Activated T-helper 17 cell treated with anti-CD3 and anti-CD28 coated beads, Interleukin-2, amount 50 U/mL, for 72 hours (primary cell): ENCODE measurements at regions not wholly inside any gene's neighbourhood (a gene's known extent, or its start where the extent isn't known, plus 50 kb on each side); places are given as distances from the start of the nearest gene placed in this dataset.
A peak's percentile ranks its signal among the peaks of the same experiment; 100 is the strongest.

Experiments used
- ATAC-seq: fragments of 150-1000 bp; cut with Tn5 transposase; replicated peaks from 2 replicates; pipeline ENCODE4 v1.10.0; 2021; ENCODE audit warnings: mild to moderate bottlenecking, moderate library complexity
- H3K27ac Mint-ChIP-seq: one replicate; pipeline ENCODE4 v1.8.0; 2022; ENCODE audit warnings: mixed read lengths
- H3K27me3 Mint-ChIP-seq: one replicate; pipeline ENCODE4 v1.8.0; 2022; ENCODE audit warnings: mixed read lengths
- H3K36me3 Mint-ChIP-seq: one replicate; pipeline ENCODE4 v1.8.0; 2022; ENCODE audit warnings: low read depth, mild to moderate bottlenecking, mixed read lengths
- H3K4me1 Mint-ChIP-seq: one replicate; pipeline ENCODE4 v1.8.0; 2022; ENCODE audit warnings: mixed read lengths
- H3K4me3 Mint-ChIP-seq: one replicate; pipeline ENCODE4 v1.8.0; 2022; ENCODE audit warnings: mild to moderate bottlenecking, mixed read lengths
- H3K9me3 Mint-ChIP-seq: one replicate; pipeline ENCODE4 v1.8.0; 2022; ENCODE audit warnings: mixed read lengths

DNA sequence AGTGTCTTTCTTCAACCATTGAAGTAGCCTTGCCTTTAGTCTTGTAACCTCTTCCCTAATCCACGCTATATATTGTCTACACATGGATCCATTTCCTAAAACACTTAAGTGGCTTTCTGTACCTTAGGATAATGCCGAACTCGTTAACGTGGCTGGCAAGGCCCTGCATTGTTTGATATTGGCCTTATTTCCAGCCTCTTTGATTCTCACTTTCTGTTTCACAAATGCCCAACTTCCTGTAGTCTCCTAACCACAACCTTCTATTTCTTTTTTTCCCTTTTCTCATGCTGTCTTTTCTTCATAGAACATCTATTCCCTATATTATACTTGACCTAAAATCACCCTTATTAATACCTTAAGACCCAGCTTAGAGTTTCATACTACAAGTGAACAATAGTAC, 536.0 kb downstream of the LMO4 start:
- Mint-ChIP-seq H3K9me3 (peaks cover 9% of the 10 kb centered on the region), H3K27me3 (peaks cover 4% of the 10 kb centered on the region), H3K4me1 (peaks cover 6% of the 10 kb centered on the region), H3K36me3 (no peaks in the 10 kb centered on the region), H3K27ac (peak overlapping the region; percentile 64), H3K4me3 (peak overlapping the region; percentile 33)
- ATAC-seq, result no peak

DNA sequence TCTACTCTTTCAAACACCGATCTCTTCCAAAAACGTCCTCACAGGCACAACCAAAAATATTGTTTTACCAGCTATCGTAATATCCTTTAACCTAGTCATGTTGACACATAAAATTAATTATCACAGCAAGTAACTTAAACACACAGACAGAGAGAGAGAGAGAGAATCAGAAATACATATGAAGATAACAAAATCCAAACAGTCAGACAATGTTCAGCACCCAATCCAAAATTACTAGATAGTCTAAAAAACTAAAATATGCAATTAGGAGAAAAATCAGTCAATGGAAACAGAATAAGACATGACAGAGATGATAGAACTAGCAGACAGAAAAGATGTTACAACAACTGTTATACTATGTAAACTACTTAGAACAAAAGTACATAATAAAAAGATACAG, 537.7 kb downstream of the LMO4 start:
- no peaks in the 10 kb centered on the region for H3K36me3 Mint-ChIP-seq
- no peak overlapping the region for H3K4me3 Mint-ChIP-seq
- ATAC-seq, result no peak
- peaks cover 9% of the 10 kb centered on the region for H3K9me3 Mint-ChIP-seq
- H3K27me3 Mint-ChIP-seq, result peaks cover 4% of the 10 kb centered on the region
- no peak overlapping the region for H3K27ac Mint-ChIP-seq
- H3K4me1 Mint-ChIP-seq, result peaks cover 6% of the 10 kb centered on the region

DNA sequence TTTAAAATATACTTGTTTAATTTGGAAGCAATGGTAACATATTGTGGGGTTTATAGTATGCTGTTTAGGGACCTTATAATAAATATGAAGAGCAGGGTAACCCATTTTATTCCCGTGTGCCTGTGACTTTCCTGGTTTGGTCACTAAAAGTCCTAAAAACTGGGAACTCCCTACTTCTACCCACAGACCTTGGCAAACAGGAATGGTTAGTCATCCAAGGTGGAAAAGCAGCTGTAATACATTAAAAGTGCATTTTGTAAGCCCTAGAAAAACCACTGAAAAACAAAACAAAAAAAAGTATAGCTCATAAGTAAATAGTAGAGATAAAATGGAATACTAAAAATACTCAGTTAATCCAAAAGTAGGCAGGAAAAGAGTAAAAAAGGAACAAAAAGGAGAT, 538.9 kb downstream of the LMO4 start:
- no peak for ATAC-seq
- Mint-ChIP-seq H3K4me1 (peaks cover 6% of the 10 kb centered on the region), H3K4me3 (no peak overlapping the region), H3K9me3 (peaks cover 9% of the 10 kb centered on the region), H3K27ac (no peak overlapping the region), H3K27me3 (peaks cover 4% of the 10 kb centered on the region), H3K36me3 (no peaks in the 10 kb centered on the region)

DNA sequence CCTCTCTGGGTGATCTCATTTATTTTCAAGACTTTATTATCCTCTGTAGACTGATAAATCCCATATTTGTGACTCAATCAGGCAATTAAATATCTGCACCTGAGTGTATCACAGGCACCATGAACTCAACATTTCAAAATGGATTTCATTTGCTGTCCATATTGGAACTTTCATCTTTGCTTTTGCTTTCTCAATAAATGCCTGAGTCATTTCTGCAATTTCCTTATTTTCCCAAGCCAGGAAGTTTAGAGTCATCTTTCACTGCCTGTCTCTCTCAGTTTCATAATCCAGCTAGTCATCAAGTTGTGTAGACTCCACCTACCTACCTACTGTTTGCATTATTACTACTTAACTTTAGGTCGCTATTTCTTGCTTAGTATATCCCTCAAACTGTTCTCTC, 540.9 kb downstream of the LMO4 start:
- Mint-ChIP-seq H3K27me3 (peaks cover 4% of the 10 kb centered on the region), H3K36me3 (no peaks in the 10 kb centered on the region), H3K27ac (no peak overlapping the region), H3K4me1 (peaks cover 5% of the 10 kb centered on the region), H3K4me3 (no peak overlapping the region), H3K9me3 (peaks cover 9% of the 10 kb centered on the region)
- ATAC-seq, result no peak

DNA sequence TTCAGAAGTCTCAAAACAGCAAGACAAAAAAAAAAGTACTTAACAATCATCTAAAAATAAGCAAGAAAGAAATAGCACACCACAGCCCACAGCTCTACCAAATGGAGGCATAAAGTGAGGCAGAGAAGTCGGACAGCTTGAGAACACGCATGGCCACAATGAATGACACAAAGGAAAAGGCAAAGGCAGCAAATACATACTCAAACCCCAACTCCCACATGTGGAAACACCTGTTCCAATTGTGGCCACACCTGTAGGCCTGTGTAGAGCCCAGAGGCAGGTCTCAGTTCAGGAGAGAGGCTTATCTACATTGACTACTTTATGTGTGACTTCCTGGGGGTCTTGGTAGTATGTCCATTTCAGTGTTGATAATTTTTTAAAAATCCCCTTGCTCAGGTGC, 543.5 kb downstream of the LMO4 start:
- no peak for ATAC-seq
- H3K9me3 Mint-ChIP-seq, result no peaks in the 10 kb centered on the region
- no peak overlapping the region for H3K27ac Mint-ChIP-seq
- no peaks in the 10 kb centered on the region for H3K27me3 Mint-ChIP-seq
- H3K36me3 Mint-ChIP-seq, result no peaks in the 10 kb centered on the region
- H3K4me3 Mint-ChIP-seq, result no peak overlapping the region
- H3K4me1 Mint-ChIP-seq, result no peaks in the 10 kb centered on the region

DNA sequence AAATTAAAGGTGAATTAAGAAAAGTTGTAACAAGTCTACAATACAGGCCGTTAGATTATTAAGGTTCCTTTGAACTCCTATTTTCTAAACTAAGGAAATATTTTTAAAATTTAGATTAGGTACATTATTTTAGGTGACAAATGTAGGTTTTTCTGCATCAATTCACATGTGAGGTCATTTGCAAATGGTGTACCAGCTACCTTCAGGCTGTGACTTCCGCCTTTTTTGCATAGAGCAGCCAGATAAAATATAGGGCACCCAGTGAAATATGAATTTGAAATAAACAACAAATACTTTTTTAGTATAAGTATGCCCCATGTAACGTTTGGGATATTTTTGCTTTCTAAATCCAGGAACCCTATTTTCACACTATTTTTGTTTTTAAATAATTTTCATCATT, 544.0 kb downstream of the LMO4 start:
- no peak overlapping the region for H3K27ac Mint-ChIP-seq
- ATAC-seq, result no peak
- H3K36me3 Mint-ChIP-seq, result no peaks in the 10 kb centered on the region
- H3K4me1 Mint-ChIP-seq, result no peaks in the 10 kb centered on the region
- no peaks in the 10 kb centered on the region for H3K27me3 Mint-ChIP-seq
- no peak overlapping the region for H3K4me3 Mint-ChIP-seq
- no peaks in the 10 kb centered on the region for H3K9me3 Mint-ChIP-seq

DNA sequence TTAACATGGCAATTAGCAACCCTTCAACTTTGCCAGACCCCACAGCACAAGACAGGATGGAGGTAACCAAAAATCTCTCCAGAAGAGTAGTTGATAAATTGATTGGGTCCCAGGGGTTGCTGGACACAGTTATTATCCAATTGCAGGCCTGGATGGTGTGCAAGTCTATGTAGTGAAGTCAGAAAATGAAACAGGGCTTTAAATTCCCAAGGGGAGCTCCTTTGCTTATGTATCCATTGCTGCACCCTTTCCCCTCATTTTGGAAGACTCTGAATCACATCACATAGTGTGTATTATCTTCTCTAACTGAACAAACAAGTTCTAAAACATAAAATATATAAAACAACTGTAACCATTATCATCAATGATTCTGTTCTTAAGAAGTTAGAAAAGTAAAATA, 550.2 kb downstream of the LMO4 start:
- Mint-ChIP-seq H3K36me3 (no peaks in the 10 kb centered on the region), H3K4me1 (no peaks in the 10 kb centered on the region), H3K27me3 (peaks cover 3% of the 10 kb centered on the region), H3K9me3 (no peaks in the 10 kb centered on the region), H3K4me3 (no peak overlapping the region), H3K27ac (no peak overlapping the region)
- no peak for ATAC-seq

DNA sequence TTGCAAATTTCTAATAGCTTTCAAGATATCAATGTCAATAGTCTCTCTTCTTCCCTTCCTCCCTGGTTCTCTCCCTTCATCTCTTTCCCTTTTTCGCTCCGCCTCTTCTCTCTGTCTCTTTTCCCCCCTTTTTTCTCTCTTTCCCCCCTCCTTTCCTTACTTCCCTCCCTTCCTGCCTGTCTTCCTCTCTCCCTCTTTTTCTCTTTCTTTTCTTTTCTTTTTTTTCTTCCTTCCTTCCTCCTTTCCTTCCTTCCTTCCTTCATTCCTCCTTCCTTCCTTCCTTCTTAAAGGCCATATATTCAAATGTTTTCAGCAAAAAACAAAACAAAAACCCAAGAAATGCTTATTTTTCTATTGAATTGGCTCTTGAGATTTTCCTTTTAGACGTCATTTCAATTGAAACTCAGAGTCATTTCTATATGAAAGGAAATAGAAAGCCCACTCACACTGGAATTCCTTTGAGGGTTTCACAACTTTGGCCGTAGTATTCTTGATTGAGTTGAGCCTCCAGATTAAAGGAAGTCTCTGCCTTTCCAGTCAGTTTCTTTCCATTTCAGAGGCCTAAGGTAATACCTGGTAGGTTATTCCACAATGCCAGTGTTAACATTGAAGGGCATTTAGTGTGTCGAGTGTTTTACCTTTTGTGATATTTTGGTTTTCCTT, 551.5 kb downstream of the LMO4 start:
- Mint-ChIP-seq H3K9me3 (no peaks in the 10 kb centered on the region), H3K27me3 (peaks cover 3% of the 10 kb centered on the region), H3K36me3 (no peaks in the 10 kb centered on the region), H3K27ac (no peak overlapping the region), H3K4me3 (no peak overlapping the region), H3K4me1 (no peaks in the 10 kb centered on the region)
- no peak for ATAC-seq

DNA sequence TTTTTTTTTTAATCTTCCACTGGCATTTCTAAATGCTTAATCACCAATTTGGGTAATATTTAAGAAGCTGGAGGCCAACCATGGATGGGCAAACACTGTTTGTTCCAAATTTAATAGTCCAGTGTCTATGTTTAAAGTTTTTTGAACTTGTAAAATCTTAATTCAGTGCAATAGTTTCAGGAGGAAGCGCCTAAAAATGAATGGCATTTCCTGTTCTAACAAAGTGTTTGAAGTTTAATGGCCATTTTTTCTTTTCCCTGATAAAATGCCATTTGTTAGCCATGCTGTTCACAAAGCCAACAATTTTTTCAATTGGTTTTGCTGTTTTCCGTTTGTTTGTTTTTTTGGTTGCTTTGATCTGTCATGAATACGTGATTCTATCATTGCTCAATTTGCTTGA, 552.1 kb downstream of the LMO4 start:
- peaks cover 3% of the 10 kb centered on the region for H3K27me3 Mint-ChIP-seq
- H3K27ac Mint-ChIP-seq, result no peak overlapping the region
- no peaks in the 10 kb centered on the region for H3K4me1 Mint-ChIP-seq
- H3K9me3 Mint-ChIP-seq, result no peaks in the 10 kb centered on the region
- H3K36me3 Mint-ChIP-seq, result no peaks in the 10 kb centered on the region
- ATAC-seq, result no peak
- no peak overlapping the region for H3K4me3 Mint-ChIP-seq

DNA sequence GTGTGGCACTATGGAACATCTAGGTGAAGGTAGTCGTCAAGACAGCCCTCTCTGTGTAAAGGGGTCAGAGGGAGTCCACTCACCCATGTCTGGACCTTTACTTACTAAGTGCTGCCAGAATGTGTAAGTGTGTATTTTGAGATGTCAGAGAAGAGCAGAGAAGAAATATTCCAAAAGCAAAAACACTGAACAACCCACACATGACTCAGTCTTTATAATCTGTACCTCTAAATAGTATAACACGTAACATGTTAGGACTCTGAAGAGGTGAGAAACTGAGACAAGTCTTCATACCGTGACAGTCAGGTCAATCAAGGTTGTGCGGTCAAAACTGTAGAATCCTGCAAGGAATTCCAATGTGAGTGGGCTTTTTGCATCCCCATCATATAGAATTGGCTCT, 555.2 kb downstream of the LMO4 start:
- no peaks in the 10 kb centered on the region for H3K4me1 Mint-ChIP-seq
- H3K36me3 Mint-ChIP-seq, result no peaks in the 10 kb centered on the region
- H3K9me3 Mint-ChIP-seq, result no peaks in the 10 kb centered on the region
- H3K27me3 Mint-ChIP-seq, result peaks cover 7% of the 10 kb centered on the region
- H3K27ac Mint-ChIP-seq, result no peak overlapping the region
- no peak overlapping the region for H3K4me3 Mint-ChIP-seq
- no peak for ATAC-seq

DNA sequence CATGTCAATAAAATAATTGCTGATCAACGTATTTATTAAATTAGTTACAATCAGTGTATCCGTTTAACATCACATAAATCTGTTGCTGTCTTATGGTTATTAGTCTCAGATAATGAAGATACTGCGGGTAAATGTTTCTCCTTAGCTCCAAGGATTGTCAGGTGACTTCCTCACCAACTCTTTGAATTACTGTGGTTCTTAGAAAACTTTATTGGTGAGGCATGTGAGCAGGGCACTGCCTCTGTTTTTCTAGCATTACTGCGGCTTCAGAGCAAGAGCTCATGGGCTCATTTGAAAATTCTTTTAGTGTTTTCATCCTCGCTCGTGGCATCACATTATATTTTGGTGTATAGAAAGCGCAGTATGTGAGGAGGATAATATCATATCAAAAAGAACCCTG, 555.9 kb downstream of the LMO4 start:
- Mint-ChIP-seq H3K4me1 (no peaks in the 10 kb centered on the region), H3K27me3 (peaks cover 7% of the 10 kb centered on the region), H3K36me3 (no peaks in the 10 kb centered on the region), H3K27ac (no peak overlapping the region), H3K9me3 (no peaks in the 10 kb centered on the region), H3K4me3 (no peak overlapping the region)
- ATAC-seq, result no peak

DNA sequence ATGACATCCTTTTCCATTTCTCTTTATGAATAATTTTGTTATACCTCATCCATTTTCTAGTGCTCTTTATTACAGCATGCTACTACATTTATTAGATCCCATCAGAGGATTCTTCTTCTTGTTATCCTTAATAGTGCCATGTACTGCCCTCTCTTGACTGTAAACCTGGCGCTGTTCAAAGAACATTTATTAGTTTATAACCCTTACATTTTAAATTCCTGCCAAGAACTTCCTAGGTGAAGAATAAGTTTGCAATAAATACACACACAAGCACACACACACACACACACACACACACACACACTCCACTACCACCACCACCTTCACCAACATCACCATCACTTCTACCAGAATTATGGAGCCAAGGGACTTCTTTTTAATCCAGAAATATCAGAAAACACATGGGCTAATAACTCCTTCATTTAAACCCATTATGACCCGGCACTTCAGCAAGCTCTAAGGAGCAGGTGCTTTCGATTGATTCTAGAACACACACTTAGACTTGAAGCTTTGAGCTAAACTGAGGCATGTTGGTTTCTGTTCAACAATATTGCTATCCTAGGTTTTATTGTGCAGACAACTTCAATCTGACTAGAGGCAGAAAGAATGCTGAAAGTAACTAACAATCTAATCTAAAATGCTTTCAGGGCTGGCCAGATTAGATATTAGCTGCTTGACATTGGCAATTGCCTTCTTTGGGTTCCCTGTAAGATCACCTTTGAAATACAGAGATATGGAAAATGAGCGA, 556.8 kb downstream of the LMO4 start:
- H3K4me3 Mint-ChIP-seq, result no peak overlapping the region
- H3K27me3 Mint-ChIP-seq, result peaks cover 7% of the 10 kb centered on the region
- no peak for ATAC-seq
- no peaks in the 10 kb centered on the region for H3K36me3 Mint-ChIP-seq
- H3K27ac Mint-ChIP-seq, result no peak overlapping the region
- H3K9me3 Mint-ChIP-seq, result no peaks in the 10 kb centered on the region
- H3K4me1 Mint-ChIP-seq, result no peaks in the 10 kb centered on the region

DNA sequence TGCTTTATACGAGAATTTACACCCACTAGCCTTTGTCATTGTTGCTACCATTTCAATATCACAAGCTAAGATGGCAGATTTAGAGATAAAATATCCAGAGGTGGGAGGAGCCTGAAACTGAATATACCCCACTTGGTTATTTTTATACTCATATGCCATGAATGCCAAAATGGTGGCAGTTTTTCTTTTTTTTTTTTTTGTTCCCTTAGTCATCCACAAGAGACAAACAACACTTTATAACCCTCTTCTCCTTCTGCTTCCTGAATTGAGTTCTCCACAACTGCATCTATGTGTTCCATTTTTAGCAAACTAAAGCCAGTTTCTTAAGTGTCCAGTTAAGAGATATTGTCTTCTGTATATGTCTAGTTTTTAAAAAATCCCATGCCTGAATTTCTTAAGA, 558.4 kb downstream of the LMO4 start:
- peaks cover 4% of the 10 kb centered on the region for H3K27me3 Mint-ChIP-seq
- H3K4me1 Mint-ChIP-seq, result no peaks in the 10 kb centered on the region
- H3K9me3 Mint-ChIP-seq, result no peaks in the 10 kb centered on the region
- no peak for ATAC-seq
- H3K36me3 Mint-ChIP-seq, result no peaks in the 10 kb centered on the region
- no peak overlapping the region for H3K27ac Mint-ChIP-seq
- H3K4me3 Mint-ChIP-seq, result no peak overlapping the region

DNA sequence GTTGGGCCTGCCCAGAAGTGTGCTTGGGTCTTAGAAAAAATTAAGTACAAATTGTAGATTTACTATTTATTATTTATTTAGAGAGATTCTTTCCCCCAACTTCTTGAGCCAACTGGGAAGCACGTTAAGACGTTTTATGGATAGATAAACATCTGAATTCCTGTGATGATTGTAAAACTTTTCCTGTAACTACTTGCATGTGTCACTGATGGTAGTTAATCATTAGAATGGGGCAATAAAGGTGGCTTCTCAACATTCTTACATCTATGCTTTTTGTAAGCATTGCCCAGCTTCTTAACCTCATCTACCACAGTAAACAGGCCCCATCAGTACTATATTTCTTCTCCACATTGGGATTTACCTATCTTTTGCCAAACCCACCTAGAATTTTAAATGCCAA, 559.8 kb downstream of the LMO4 start:
- ATAC-seq, result no peak
- no peaks in the 10 kb centered on the region for H3K4me1 Mint-ChIP-seq
- H3K27ac Mint-ChIP-seq, result no peak overlapping the region
- H3K36me3 Mint-ChIP-seq, result no peaks in the 10 kb centered on the region
- H3K9me3 Mint-ChIP-seq, result no peaks in the 10 kb centered on the region
- H3K4me3 Mint-ChIP-seq, result no peak overlapping the region
- peaks cover 4% of the 10 kb centered on the region for H3K27me3 Mint-ChIP-seq

DNA sequence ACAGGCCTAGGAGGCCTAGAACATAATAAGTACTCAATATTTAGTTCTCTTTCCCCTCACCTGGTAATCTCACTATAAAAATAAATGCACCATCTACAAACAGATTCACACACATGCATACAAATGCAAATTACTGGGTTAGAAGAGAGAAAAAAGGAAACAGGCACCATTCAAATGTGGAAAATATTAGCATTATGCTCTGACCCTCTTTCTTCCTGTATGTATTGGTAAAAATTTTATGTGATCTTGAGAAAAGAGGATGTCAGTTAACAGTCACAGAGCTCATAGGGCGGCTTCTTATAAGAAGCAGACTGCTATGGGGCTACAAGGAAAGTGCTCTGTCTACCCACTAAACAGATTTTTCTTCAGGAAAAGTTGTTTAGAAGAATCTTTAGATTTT, 565.4 kb downstream of the LMO4 start:
- H3K4me1 Mint-ChIP-seq, result no peaks in the 10 kb centered on the region
- H3K36me3 Mint-ChIP-seq, result no peaks in the 10 kb centered on the region
- no peak for ATAC-seq
- no peaks in the 10 kb centered on the region for H3K27me3 Mint-ChIP-seq
- no peak overlapping the region for H3K4me3 Mint-ChIP-seq
- no peak overlapping the region for H3K27ac Mint-ChIP-seq
- no peaks in the 10 kb centered on the region for H3K9me3 Mint-ChIP-seq
